Fibroblast of lung (primary cell): ENCODE measurements at regions not wholly inside any gene's neighbourhood (a gene's known extent, or its start where the extent isn't known, plus 50 kb on each side); places are given as distances from the start of the nearest gene placed in this dataset.

Experiments
- EZH2 ChIP-seq: IDR thresholded peaks from 2 replicates; pipeline ENCODE4 v1.5.1; 2012; ENCODE audit warnings: low read length, control low read depth, mild to moderate bottlenecking; ENCODE audit errors: missing control alignments
- TF ChIP-seq, protein P1 (sequence below), 2 donors: IDR thresholded peaks in 1 of 2; conservative IDR thresholded peaks in 1 of 2; 1 replicate in 1 of 2; 2 replicates in 1 of 2; pipeline ENCODE4 v1.5.1; 2011 to 2012; ENCODE audit warnings: low read length in 2 of 2, control low read depth in 1 of 2, inconsistent platforms in 1 of 2, low read depth in 1 of 2, mild to moderate bottlenecking in 1 of 2

- TF ChIP-seq, protein P1, sequence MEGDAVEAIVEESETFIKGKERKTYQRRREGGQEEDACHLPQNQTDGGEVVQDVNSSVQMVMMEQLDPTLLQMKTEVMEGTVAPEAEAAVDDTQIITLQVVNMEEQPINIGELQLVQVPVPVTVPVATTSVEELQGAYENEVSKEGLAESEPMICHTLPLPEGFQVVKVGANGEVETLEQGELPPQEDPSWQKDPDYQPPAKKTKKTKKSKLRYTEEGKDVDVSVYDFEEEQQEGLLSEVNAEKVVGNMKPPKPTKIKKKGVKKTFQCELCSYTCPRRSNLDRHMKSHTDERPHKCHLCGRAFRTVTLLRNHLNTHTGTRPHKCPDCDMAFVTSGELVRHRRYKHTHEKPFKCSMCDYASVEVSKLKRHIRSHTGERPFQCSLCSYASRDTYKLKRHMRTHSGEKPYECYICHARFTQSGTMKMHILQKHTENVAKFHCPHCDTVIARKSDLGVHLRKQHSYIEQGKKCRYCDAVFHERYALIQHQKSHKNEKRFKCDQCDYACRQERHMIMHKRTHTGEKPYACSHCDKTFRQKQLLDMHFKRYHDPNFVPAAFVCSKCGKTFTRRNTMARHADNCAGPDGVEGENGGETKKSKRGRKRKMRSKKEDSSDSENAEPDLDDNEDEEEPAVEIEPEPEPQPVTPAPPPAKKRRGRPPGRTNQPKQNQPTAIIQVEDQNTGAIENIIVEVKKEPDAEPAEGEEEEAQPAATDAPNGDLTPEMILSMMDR (conservative IDR thresholded peaks at IDR 0.05 in 1 of 2, IDR thresholded peaks at IDR 0.05 in 1 of 2; ENCODE audit: low read depth in 1 of 2, low read length in 2 of 2) = no peak
- no peak for TF ChIP-seq EZH2
These were observed 52.6 kb upstream of the PTPRK start for GRCh38 chr6:128573036-128573435.
